MM.1S (cell line): ENCODE measurements at regions not wholly inside any gene's neighbourhood (a gene's known extent, or its start where the extent isn't known, plus 50 kb on each side); places are given as distances from the start of the nearest gene placed in this dataset.

ENCODE experiments used
- DNase-seq: peaks from one replicate; pipeline ENCODE4 v3.0.0-alpha.2; 2015
- H2AFZ ChIP-seq: fragments of 300-600 bp; sonication (generic); 2 replicates; pipeline ENCODE4 v1.6.0; 2016; ENCODE audit warnings: antibody characterized with exemption, low read length
- H3F3A ChIP-seq: fragments of 300-600 bp; sonication (generic); 2 replicates; pipeline ENCODE4 v1.6.1; 2016; ENCODE audit warnings: mild to moderate bottlenecking, antibody characterized with exemption, low read length, moderate library complexity, mixed read lengths; ENCODE audit not compliant: insufficient read depth
- H3K27ac ChIP-seq: fragments of 300-600 bp; sonication (generic); 2 replicates; pipeline ENCODE4 v1.5.1; 2016; ENCODE audit warnings: mild to moderate bottlenecking, low read length
- H3K27me3 ChIP-seq: fragments of 300-600 bp; sonication (generic); replicated peaks from 2 replicates; pipeline ENCODE4 v1.6.0; 2016; ENCODE audit warnings: low read length; ENCODE audit not compliant: insufficient read depth
- H3K36me3 ChIP-seq: fragments of 300-600 bp; sonication (generic); replicated peaks from 2 replicates; pipeline ENCODE4 v1.6.1; 2016; ENCODE audit warnings: mild to moderate bottlenecking, low read length, mixed read lengths; ENCODE audit not compliant: insufficient read depth
- H3K4me1 ChIP-seq: fragments of 300-600 bp; sonication (generic); 2 replicates; pipeline ENCODE4 v1.6.1; 2016; ENCODE audit warnings: low read length, mixed read lengths
- H3K4me2 ChIP-seq: fragments of 300-600 bp; sonication (generic); 2 replicates; pipeline ENCODE4 v1.6.0; 2016; ENCODE audit warnings: low read depth, low read length
- H3K4me3 ChIP-seq: fragments of 300-600 bp; sonication (generic); 2 replicates; pipeline ENCODE4 v1.5.1; 2016; ENCODE audit warnings: low read length, mixed read lengths
- H3K79me2 ChIP-seq: fragments of 300-600 bp; sonication (generic); 2 replicates; pipeline ENCODE4 v1.6.1; 2016; ENCODE audit warnings: mixed run types, low read length, mixed read lengths
- H3K9ac ChIP-seq: fragments of 300-600 bp; sonication (generic); 2 replicates; pipeline ENCODE4 v1.6.1; 2016; ENCODE audit warnings: low read length, mixed read lengths
- H3K9me2 ChIP-seq: fragments of 300-600 bp; sonication (generic); replicated peaks from 2 replicates; pipeline ENCODE4 v1.6.1; 2016; ENCODE audit warnings: mild to moderate bottlenecking, low read length, mixed read lengths; ENCODE audit not compliant: insufficient read depth
- H3K9me3 ChIP-seq: fragments of 300-600 bp; sonication (generic); replicated peaks from 2 replicates; pipeline ENCODE4 v1.6.1; 2016; ENCODE audit warnings: mild to moderate bottlenecking, low read length, mixed read lengths; ENCODE audit not compliant: insufficient read depth
- H4K20me1 ChIP-seq: fragments of 300-600 bp; sonication (generic); 2 replicates; pipeline ENCODE4 v1.6.1; 2016; ENCODE audit warnings: mild to moderate bottlenecking, low read length, moderate library complexity, mixed read lengths; ENCODE audit not compliant: insufficient read depth
- CTCF ChIP-seq: fragments of 300-600 bp; sonication (generic); IDR thresholded peaks from 2 replicates; pipeline ENCODE4 v1.5.1; 2016; ENCODE audit warnings: antibody characterized with exemption, low read length, mixed read lengths
- EZH2 ChIP-seq: fragments of 300-600 bp; sonication (generic); optimal IDR thresholded peaks from 2 replicates; pipeline ENCODE3; 2017; ENCODE audit warnings: low read depth, mild to moderate bottlenecking, antibody characterized with exemption, low read length, mixed read lengths
- EZH2phosphoT487 ChIP-seq: fragments of 300-600 bp; sonication (generic); IDR thresholded peaks from 2 replicates; pipeline ENCODE4 v1.6.1; 2018; ENCODE audit warnings: antibody characterized with exemption, low read length

GRCh38 chr3:16102905-16103364 is 71.5 kb upstream of the GALNT15 start:
- Histone ChIP-seq H3K79me2 (no peaks in the 10 kb centered on the region), H3K9me3 (no peaks in the 10 kb centered on the region), H2AFZ (no peak overlapping the region), H3K4me2 (no peak overlapping the region), H3F3A (no peaks in the 10 kb centered on the region), H3K4me1 (no peaks in the 10 kb centered on the region), H4K20me1 (no peaks in the 10 kb centered on the region), H3K9ac (no peak overlapping the region), H3K4me3 (no peak overlapping the region), H3K27me3 (no peaks in the 10 kb centered on the region), H3K36me3 (no peaks in the 10 kb centered on the region), H3K27ac (no peak overlapping the region), H3K9me2 (no peaks in the 10 kb centered on the region)
- no peak for DNase-seq
- TF ChIP-seq EZH2 (no peak), EZH2phosphoT487 (no peak), CTCF (no peak)

DNA sequence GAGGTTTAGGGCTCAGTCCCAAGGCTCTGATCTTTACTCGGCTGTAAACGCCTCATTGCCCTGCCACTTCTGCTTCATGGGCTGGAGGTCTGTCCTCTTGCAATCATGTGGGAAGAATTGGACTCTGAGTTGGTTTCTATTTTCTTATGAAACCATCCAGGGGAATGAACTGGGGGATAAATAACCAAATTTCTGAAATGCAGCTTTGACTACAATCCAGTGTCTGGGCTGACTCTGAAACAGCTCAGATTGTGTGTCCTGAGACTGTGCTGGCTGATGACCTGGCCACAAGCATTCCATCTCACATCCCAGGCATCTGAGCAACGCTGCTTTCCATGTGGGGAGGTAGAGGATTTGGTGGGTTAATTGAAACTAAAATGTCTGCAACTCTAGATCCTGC is 71.0 kb upstream of the GALNT15 start:
- no peaks in the 10 kb centered on the region for H4K20me1 ChIP-seq
- no peak overlapping the region for H2AFZ ChIP-seq
- H3K9ac ChIP-seq: no peak overlapping the region
- no peaks in the 10 kb centered on the region for H3K9me3 ChIP-seq
- TF ChIP-seq EZH2 (no peak), EZH2phosphoT487 (no peak), CTCF (no peak)
- no peak overlapping the region for H3K27ac ChIP-seq
- no peak for DNase-seq
- no peaks in the 10 kb centered on the region for H3K36me3 ChIP-seq
- no peaks in the 10 kb centered on the region for H3K79me2 ChIP-seq
- H3F3A ChIP-seq: no peaks in the 10 kb centered on the region
- no peaks in the 10 kb centered on the region for H3K27me3 ChIP-seq
- no peak overlapping the region for H3K4me2 ChIP-seq
- no peaks in the 10 kb centered on the region for H3K4me1 ChIP-seq
- no peak overlapping the region for H3K4me3 ChIP-seq
- no peaks in the 10 kb centered on the region for H3K9me2 ChIP-seq

DNA sequence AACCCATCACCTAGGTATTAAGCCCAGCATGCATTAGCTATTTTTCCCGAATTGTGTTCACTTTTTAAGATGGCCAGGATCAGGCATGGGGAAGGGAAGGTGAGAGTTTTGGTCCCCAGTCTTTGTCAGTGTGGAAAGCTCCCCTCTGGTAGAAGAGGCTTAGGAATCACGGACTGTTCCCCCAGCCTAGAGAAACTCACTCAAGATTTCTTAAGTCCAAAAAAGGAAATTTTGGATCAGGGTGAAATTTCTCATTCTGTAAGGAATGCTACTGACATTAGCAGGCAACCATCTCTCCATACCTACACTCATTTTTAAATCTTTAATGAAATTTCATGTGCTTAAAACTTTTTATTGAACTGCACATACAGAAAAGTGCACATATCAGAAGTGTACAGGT is 70.3 kb upstream of the GALNT15 start:
- no peak overlapping the region for H3K4me2 ChIP-seq
- H3K4me1 ChIP-seq: no peaks in the 10 kb centered on the region
- H3K9me3 ChIP-seq: no peaks in the 10 kb centered on the region
- H3K27me3 ChIP-seq: no peaks in the 10 kb centered on the region
- H3K79me2 ChIP-seq: no peaks in the 10 kb centered on the region
- no peak overlapping the region for H2AFZ ChIP-seq
- DNase-seq: no peak
- no peak overlapping the region for H3K4me3 ChIP-seq
- H3K9ac ChIP-seq: no peak overlapping the region
- TF ChIP-seq EZH2phosphoT487 (no peak), CTCF (no peak), EZH2 (no peak)
- no peaks in the 10 kb centered on the region for H3K36me3 ChIP-seq
- H3K9me2 ChIP-seq: no peaks in the 10 kb centered on the region
- H3K27ac ChIP-seq: no peak overlapping the region
- H3F3A ChIP-seq: no peaks in the 10 kb centered on the region
- H4K20me1 ChIP-seq: no peaks in the 10 kb centered on the region
